Stimulated activated CD8-positive, alpha-beta memory T cell treated with anti-CD3 and anti-CD28 coated beads, Interleukin-7, amount 100 ng/mL, for 1 hour (primary cell): ENCODE measurements at regions not wholly inside any gene's neighbourhood (a gene's known extent, or its start where the extent isn't known, plus 50 kb on each side); places are given as distances from the start of the nearest gene placed in this dataset.

ENCODE experiments used
- DNase-seq, 2 donors: peaks; one replicate each; pipeline ENCODE4 v3.0.0-alpha.2; 2020; ENCODE audit warnings: low read depth in 2 of 2

DNA sequence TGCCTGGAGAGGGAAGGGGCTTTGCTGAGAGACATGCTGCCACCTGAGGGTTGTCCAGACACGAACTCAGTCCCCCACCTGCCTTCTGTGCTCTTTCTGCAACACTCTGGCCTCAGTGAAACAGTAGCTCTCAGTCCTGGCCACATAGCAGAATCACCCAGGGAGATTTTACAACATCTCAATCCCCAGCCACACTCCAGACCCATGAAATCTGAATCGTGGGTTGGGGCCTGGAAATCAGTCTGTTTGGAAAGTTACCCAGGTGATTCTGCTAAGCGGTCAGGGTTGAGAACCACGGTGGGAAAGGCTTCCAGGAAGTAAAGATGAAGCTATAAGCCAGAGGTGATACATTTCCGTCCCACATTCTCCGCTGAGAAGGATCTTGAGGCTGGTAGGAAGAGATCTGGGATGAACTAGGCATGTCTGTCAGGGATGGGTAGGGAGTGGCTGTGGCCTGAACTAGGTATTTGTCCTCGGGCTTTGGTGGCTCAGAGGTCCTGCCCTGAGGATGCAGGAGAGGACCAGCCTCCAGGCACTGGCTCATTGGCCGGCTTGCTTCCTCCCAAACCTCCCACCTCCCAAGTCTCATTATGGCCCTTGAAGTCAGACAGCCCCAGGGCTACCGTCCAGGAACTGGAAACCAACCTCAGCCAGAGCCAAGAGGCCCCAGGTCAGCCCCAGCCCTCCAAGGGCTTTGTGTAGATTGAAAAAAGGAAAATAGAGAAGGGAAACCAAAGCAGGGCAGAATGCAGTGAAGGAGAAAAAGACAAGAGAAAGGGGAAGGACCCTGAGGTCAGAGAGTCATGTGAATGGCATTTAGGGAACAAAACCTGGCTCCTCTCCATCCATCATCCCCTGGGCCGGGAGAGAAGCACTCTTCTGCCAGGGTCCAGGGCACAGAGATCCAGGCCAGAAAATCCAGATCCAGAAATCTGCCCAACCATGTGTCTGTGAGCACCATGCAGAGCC lies 119.6 kb downstream of the ZFP36L2 start:
- DNase-seq, result no peak

DNA sequence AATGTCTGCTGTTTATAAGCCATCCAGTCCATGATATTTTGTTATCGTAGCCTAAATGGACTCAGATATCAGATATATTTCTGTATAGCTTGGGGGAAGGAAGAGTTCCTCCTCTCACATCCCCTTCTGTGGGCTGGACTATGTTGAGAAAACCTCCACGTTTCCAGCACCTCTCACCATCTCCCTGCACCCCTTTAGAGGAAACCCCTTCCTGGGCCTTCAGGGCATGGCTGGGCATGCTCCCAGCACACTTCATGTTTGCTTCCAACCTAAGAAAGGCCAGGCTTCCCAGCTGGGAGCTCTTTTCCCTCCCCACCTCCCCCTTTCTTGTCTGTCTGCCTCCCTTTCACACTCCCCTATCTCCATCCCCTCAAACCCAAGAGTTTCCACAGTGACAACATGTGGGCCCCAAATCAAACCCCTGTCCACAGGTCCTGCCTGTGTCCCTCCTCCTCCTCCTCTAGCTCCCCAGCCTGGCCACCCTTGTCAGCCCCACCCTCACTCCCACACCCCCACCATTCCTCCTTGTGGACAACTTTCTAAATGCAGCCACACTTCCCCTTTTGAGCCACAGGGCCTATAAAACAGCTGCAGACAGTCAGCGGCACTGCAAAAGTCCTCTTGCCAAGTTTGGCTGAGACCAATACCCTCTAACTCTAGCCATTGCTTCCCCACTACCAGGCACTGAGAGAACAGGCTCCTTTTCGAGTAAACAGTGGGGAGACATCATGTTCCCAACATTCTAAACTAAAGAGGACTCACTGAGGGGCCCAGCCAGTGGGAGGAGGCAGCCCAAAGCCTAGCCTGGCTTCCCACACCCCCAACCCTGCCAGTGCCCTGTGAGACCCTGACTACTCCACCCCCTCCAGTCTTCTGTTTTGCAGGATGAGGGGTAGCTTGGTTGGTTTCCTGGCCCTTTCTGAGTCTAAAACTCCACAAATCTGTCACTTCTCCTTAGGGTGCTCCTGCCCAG lies 120.5 kb downstream of the ZFP36L2 start:
- no peak for DNase-seq

DNA sequence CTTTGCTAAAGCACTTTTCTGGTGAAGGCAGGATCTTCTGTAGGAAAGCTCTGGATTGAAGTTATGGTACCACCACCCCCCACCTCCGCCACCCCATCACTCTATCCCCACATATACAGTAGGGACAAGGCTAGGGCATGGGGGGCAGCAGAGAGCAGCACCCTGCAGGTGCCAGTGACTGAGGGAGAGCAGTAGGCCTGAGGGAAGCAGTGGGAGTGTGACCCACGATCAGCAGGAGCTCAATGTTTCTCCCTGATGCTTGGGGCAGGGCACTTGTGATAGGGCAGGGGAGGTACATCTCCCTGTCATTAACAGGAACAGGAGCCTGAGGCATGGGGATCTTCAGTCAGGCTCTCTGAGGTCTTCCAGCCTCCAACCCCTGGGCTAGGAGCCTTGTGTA lies 121.6 kb downstream of the ZFP36L2 start:
- DNase-seq, result no peak

DNA sequence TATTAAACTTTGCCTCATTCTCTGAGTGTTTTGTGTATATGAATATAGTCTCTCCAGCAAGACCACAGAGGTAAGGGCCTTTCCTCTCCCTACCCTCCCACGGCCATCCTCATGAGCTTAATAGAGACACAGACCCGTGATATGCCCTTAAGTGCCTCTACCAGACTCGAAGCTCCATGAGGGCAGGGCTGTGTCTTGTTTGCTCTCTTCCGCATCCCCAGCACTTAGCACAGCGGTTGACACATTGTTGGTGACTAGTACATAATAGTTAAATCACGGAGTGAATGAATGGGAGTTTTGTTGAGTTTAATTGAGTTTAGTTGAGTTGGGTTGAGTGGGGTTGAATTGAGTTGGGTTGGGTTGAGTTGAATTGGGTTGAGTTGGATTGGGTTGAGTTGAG lies 122.3 kb downstream of the ZFP36L2 start:
- DNase-seq, result no peak

DNA sequence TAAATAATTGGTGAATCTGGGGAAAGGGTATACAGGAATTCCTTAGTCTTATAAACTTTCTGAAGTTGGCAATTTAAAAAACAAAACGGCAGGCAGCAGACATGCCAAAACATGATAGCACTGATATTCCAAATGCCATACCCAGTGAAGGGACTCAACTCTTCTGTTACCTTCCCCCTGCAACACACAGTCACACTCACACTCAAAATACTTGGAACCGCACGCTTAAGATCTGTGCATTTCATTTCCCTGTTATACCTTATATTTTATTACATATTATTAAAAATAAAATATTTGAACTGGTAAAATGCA lies 123.4 kb downstream of the ZFP36L2 start:
- DNase-seq, result no peak

DNA sequence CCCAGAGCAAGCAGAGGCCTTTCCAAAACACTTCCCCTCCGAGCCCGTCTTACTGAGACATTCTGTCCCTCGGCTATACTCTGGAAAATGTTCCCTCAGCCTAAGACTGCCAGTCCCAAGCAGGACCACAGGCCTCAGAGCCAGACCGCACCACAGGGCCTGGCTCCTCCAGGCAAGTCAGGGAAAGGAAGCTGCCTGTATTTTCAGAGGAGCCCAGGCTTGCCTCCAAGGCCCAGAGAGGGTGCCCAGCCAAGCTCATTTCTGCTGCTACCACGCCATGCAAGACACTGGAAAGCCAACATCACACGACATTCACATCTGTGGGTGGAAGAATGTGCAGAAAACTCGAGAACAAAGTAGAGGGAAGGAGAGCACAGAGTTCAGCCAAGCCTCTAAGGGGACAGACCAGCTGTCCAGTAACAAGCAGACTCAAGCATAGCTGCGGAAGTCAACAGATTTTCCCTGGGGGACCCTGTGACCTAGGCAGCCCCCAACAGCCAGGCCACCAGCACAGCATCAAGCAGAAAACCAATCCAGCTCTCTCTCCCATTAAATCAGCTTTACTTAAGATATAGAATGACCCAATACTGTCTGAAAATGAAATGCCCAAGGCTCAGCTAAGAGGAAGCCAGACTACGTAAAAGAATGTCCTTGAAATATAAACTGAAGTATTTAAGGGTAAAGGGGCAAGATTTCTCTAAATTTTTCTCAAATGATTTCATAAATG lies 123.9 kb downstream of the ZFP36L2 start:
- no peak for DNase-seq

DNA sequence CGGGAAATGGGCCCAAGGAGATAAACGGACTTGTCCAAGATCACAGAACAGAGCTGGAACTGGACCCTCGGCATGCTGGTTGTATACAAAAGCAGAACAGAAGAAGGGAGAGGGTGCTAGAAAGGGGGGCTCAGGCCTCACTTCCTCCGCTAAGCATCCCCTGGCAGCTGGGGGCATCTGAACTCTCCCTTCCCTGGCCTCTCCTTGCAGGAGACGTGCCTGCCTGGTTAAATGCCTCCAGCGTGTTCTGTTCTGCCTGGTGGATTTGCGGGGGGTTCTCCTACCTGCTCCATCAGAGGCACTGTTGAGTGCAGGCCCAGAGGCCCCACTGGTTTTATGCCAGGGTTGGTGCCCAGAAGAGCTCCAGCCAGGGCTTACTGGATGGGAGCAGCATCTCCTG lies 124.7 kb downstream of the ZFP36L2 start:
- DNase-seq, result no peak

DNA sequence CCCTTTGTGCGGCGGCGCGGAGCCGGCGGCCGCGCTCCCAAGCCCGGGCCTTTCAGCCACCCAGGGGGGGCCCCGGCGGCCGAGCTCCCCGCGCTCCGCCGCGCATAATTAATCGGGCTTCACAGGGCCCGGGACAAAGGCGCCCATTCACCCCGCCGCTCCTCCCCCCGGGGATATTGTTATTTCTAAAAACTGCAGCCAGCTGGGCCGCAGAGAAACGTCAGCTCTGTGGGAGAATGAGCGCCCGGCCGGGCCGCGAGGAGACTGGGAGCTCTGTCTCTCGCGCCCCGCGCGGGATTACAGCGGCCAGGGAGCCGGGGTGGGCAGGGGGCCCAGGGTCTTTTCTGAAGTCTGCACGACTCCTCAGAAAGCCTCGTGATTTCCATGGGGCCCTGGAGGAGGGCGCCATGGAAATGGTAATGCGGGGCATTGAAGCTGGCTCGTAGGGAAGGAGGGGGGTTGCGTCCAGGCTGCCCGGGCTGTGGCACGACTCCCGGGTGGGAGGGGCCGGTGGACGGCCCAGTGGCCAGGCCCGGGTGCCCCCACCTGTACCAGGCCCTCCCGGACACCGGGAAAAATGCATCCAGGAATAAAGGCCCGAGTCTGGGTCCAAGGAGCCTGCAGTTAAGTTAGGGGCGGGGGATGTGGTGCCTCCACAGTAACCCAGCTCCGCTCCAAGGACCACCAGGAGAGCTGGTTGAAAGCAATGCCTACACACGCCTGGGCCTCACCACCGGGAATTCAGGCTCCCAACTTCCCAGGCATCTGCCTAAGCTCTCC lies 125.3 kb downstream of the ZFP36L2 start:
- DNase-seq, result no peak

DNA sequence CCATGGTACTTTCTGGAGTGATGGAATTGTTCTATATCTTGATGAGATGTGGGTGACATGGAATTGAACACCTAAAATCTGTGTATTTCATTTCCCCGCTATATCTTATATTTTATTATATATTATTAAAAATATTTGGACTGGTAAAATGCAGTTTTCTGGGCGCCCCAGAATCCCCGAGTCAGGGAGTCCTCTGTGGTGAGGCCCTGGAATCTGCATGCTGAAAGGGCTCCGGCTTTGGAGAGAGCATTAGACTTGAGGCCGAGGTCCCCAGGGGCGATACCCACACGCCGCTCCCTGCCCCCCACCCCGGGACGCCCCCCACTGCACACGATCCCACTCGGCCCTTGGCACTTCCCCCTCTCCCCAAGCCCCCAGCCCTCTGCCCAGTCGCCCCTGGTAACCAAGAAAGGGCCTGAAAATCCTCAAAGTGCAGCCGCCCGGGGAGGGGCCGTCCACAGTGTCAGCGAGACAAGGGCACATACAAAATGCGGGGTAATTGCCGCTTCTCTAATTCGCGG lies 126.0 kb downstream of the ZFP36L2 start:
- DNase-seq, result no peak

DNA sequence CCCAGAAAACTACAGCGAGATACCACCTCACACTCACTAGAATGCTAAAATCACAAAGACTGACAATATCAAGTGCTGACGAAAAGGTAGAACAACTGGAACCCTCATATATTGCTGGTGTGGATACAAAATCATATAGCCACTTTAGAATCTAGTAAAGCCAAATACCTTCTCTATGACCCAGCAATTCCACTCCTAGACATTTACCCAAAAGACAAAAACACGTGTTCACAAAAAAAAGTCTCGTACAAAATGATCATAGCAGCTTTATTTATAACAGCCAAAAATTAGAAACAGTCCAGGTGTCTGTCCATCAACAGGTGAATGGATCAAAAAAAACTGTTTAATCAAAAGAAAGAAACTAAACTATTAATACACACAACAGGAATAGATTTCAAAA lies 126.6 kb downstream of the ZFP36L2 start:
- no peak for DNase-seq

DNA sequence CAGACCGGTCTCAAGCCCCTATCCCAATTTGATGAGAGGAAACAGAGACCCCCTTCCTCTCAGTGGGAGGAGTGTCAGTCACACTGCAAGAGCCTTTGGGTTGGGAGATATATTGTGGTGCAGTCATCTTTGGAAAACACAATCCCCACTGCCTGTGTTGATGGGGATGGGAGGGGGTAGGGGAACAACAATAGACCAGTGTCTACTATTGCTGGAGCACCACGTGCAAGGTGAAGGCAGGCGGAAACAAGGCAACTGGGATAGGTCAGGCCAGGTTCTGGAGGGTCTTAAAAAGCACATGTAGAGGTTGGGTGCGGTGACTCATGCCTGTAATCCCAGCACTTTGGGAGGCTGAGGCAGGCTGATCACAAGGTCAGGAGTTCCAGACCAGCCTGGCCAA lies 127.9 kb downstream of the ZFP36L2 start:
- no peak for DNase-seq

DNA sequence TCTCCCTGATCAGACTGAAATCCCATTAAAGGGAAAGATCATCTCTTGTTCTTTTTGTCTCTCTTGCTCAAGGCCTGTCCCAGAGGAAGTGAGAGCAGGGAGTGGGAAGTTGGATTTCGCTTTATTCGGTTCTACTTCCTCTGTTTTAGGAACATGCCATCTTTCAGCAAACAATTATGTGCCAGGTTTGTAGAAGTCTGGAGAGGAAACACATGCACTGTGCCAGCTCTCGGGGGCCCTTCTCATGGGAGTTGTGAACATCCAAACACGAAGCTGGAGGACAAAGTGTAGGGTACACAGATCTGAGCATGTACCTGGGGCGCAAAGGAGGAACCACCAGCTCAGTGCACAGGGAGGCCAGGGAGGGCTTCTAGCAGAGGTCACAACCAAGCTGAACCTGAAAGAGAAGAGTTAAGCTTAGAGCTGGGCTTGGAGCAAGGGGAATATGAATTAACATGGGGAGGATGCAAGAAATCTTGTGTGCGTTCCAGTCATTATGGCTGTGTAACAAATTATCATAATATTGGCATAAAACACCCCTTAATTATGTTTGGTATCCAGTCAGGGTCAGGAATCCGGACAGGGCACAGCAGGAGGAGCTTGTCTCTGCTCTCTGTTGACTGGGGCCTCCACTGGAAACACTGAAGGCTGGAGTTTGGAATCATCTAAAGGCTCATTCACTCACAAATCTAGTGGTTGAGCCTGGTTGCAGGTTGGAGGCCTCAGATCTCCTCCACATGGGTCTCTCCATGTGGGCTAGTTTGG lies 128.6 kb downstream of the ZFP36L2 start:
- no peak for DNase-seq

DNA sequence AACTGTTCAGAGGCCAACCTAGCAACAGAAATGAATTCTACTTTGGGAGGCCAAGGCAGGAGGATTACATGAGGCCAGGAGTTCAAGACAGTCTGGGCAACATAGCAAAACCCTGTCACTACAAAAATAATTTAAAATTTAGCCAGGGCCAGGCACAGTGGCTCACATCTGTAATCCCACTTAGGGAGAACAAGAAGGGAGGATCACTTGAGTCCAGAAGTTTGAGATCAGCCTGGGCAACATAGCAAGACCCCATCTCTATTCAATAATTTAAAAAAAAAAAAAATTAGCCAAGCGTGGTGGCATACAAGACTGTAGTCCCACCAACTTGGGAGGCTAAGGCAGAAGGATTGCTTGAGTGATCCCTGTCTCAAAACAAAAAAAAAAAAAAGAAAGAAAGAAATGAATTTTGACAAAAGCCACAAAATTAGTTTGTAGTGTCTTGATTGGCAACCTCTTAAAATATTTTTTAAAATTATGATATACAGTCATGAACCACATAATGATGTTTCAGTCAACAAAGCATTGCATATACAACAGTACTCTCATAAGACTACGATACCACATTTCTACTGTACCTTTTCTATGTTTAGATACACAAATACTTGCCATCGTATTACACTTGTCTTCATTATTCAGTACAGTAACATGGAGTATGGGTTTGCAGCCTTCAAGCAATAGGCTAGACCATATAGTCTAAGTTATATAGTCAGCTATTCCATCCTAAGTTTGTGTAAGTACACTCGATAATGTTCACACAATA lies 130.7 kb downstream of the ZFP36L2 start:
- no peak for DNase-seq

DNA sequence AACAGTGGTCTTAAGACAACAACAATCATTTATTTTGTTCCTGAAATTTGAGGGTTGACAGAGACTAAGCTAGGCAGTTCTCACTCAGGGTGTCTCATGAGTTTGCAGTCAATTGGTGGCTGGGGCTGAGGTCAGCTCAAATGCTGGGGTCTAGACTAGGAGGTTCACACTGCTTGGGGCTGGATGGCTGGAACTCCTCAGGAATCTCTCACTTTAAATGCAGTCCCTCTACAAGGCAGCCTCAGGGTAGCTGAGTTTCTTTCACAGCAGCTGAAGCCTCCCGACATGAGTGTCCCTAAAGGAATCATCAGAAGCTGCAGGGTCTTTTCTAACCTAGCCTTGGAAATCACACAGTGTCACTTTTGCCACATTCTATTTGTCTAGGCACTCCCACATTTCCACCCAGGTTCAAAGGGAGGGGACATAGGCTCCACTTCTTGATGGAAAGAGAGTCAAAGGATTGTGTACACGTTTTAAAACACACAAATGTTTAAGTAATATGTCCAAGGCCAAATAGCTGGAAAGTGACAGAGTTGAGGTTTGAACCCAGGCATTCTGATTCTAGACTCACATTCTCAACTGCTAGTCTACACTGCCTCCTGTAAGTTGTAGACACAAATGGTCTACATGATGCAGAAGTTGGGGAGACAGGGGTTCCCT lies 133.8 kb downstream of the ZFP36L2 start:
- DNase-seq, result no peak

DNA sequence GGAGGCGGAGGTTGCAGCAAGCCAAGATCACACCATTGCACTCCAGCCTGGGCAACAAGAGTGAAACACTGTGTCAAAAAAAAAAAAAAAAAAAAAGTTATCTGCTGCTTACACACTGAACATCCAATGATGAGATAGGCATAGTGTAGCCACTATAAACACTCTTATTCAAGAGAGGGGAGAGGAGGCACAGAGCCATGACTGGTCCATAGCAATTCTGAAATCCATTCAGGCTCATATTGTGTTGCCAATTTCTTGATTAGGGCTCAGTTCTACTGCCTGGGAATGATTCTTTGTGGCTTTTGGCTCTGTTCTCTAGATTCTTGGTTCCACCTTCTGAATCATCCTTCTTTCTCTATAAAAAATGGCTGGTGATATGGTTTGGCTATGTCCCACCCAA lies 136.1 kb downstream of the ZFP36L2 start:
- no peak for DNase-seq

DNA sequence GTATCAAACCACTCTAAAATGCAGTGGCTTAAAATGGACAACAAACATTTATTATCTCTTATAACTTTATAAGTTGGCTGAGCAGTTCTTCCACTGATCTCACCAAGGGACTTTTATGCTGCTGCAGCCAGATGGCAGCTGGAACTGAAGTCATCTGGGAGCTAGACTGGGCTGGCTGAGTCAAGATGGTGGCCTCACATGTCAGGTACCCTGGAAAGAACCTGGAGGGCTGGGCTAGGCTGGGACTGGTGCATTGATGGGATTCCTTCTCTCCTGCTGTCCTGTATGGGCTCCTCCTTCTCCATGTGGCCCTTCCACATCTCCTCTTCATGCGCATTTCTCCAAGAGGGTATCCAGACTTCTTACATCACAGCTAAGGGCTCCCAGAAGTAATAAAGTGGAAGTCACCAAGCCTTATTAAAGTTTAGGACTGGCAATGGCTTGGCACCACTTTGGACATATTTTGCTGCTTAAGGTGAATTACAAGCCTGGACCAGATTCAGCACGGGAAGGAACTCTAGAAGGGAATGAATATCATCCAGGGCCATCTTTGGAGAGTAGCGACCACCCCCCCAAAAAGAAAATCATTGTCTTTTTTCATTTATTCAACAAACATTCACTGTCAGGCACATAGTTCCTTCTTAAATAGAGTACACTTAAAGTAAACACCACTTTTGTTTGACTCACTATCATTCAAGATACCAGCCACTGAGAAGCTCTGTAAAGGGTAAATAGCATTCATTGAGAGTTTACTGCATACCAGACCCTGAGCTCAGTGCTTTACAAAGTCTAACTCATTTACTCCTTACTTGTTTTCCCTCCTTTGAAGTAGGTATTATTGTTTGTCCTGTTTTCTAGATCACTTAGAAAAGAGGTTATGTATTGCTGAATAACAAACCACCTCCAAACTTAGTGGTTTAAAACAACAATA lies 138.0 kb downstream of the ZFP36L2 start:
- no peak for DNase-seq

DNA sequence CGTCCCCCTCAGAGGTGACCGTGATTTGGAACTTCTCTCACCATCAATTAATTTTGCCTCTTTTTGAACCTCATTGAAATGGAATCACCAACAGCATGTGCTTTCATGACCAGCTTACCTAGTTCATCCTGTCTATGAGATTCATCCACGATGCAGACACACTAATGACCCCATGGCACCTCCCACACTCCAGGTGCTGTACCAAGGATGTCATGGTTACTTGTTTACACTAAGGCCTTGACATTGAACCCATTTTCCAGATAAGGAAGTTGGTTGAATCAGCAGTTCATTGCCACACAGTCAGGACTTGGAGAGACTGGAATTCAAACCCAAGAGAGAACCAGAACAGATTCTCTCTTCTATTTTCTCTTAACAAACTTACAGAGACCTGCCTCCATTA lies 139.0 kb downstream of the ZFP36L2 start:
- DNase-seq, result no peak
